Caki2 (cell line): ENCODE measurements at regions not wholly inside any gene's neighbourhood (a gene's known extent, or its start where the extent isn't known, plus 50 kb on each side); places are given as distances from the start of the nearest gene placed in this dataset.

ENCODE experiments used
- DNase-seq: peaks from one replicate; pipeline ENCODE4 v3.0.0-alpha.2; 2015; ENCODE audit warnings: low read depth
- in situ Hi-C: cut with HindIII; loops from 2 replicates; pipeline ENCODE4 v1.10.0; 2016; ENCODE audit warnings: low sequenced_read_pairs, low pct_unique_long_range_greater_than_20kb, mixed read lengths

DNA sequence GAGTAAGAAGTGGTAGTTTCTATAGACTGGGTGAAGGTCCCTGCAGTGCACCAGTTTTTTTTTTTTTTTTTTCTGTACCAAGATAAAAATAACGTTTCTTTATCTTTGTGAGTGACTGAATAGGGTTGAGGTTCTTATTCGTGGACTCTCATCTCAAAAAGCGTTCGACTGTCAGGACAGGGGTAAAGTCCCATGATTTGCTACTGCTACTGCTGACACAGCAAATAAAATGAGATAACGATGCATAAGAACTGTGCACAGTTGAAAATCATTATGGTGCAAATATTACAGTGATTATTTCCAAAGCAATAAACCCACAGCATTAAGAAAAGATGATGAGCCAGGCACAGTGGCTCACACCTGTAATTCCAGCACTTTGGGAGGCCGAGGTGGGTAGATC lies 482.0 kb upstream of the CHST9 start:
- no peak for DNase-seq
- in situ Hi-C loops = no loop called here

DNA sequence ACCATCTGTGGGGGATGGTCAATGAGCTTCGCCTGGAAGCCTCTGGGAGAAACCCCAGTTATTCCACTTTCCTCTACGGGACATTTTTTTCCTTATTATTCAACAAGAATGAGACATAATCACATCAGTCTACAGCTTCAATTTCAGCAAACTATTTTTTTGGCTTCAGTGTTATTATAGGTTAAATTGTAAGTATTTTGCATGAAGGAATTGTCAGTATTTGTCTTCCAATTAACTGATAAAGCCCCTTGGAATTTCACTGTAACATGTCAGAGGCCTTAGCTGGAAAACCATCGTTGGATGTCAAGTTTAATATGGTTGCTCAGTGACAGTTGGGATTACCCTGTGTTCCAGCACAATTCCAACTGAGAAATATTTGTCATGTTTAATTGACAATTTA lies 480.9 kb upstream of the CHST9 start:
- in situ Hi-C loops = no loop called here
- no peak for DNase-seq

DNA sequence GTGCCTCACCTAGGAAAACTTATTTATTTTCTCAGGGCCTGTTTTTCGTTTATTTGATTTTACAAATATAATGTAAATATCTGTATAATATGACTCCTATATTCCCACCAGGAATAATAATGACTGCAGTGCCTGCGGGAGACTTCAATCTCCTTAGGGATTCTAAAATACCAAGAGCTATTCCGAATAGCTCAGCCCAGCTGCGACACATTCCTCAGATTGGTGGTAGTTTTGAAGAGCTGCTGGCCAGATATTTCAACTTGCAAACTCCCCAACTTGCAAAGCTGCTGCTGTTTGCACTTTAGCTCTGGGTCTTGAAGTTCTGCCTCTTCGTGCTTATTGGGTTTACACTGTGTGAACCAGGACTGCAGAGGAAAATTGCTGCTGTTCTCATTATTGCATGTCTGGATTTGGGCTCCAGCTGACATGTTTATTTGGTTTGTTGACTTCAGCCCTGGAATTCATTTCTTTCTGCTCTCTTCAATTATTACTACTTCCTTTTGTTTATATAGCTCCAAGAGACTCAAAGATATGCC lies 480.2 kb upstream of the CHST9 start:
- in situ Hi-C loops = no loop called here

DNA sequence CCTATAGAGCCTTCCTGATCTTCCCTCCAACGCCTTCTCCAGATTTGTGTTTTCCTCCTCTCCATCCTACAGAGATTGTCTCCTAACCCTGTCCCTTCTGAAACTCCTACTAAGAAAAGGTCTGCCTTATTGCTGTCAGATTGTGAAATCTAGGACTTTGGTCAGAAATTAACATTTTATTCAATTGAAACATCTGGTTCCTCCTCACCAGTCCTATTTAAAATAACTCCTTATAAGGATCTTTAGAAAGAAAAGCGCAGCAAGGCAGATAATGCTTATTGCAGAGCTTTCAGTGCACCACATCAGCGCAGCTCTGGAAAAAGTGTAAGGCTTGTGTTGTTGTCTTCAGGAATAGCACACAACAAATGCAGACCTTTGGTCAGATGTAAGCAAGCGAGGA lies 477.8 kb upstream of the CHST9 start:
- in situ Hi-C loops = no loop called here
- no peak for DNase-seq

More for the DNA sequence above, 480.2 kb upstream of the CHST9 start:
- no peak for DNase-seq

DNA sequence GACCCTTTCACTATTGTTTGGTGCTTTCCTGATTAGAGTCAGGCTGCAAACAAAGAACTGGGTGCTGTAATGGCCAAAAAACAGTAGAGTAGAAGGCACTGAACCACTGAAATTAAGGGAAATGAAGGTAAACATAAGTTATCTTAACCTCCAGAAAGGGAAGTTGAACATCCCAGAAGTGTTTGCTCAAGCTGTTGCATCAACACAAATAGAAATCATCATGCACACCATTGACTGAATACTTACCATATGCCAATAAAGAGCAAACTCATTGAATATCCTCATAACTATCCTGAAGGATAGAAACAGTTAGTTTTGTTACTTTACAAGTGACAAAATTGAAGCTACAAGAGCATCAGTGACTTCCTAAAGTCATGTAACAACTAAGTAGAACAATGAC lies 477.4 kb upstream of the CHST9 start:
- DNase-seq = no peak
- in situ Hi-C loops = no loop called here

DNA sequence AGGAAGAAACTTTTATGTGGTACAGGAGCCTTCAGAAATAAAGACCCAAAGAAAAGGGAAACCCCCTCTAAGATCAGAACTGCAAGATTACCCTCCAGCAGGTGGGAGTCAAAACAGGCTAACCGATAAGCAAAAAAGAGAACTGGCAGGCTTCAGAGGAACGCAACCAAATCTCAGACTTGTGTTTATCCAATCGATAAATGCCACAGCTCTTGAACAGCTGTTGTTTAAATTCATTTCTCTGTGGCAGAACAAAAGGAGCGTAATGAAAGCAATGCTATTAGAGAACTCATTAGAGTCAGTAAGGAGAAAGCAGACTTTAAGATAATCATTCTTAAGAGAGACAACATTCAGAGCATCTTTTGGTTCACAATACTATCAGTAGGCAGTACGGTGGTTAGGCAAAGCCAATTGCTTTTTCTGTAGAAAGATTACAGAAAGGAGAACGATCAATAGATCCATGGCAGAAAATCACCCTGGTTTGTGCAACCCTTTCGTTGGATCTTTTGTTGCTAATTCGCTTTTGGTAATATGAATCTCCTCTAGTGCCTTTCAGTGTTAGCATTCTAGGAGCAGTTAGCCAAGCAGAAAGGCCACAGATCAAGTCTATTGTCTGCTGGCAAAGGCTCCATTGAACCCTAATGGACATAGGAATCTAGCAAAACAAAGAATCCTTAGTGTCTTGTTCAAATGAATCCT lies 476.4 kb upstream of the CHST9 start:
- in situ Hi-C loops = no loop called here

DNA sequence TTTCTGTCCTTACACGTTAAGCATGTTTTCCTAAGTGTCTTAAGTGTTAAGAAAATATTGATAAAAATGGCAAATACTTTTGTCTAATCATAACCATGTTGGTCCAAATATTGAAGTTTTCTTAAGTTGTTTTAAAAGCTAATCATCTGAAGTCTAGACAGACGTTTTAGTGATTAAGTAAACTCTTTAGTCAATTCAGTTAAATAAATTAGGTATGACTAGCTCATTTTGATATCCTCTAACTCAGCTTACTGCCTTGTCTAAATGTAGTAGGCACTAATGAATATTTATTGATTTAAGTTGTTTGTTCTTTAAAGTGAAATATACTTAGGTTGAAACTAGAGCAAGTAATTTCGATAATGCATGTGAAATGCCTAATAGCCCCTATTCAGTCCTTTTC lies 471.8 kb upstream of the CHST9 start:
- DNase-seq = no peak
- in situ Hi-C loops = no loop called here

More for the DNA sequence above, 476.4 kb upstream of the CHST9 start:
- no peak for DNase-seq

DNA sequence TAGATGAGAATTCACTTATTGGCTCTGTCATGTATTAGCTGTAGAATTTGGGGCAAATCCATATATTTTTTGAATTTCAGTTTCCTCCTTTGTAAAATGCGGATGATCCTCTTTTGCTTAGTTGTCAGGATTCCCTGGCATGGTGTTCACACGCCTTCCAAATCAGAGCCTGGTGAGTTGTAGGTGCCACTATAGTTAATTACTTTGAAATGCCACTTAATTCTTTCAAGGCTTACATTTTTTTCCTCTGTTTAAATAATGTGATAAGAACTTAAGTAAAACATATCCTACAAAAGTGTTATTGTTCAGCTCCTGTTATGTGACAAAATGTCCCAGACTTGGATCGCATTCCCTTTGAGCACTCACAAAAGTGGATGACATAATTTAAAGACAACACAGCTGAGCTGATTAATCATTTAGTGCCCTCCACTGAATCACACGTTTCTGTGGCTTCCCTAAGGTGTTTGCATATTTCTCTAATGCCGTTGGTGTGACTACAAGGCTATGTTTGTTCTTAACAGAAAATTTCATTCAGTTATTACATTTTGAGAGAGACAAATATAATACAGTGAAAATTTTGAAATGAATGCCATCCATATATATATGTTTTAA lies 471.2 kb upstream of the CHST9 start:
- peak; percentile 68 for DNase-seq
- in situ Hi-C loops = no loop called here

DNA sequence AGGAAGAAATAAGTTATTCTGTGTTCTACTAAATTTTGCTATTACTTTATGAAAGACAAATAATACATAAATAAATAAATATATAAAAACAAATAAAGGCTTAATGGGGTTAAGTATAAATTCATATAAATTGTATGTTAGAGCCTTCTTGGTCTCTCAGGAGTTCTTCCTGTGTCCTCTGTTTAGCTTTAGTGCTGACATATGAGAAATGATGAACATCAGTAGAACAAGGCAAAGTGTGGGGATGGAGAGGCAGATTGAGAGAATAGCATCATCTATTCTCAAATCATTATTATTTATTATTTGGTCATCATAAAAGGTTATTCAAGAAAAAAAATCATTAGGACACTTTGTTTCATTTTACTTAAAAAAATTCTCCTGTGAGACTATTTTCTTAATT lies 468.1 kb upstream of the CHST9 start:
- DNase-seq = no peak
- in situ Hi-C loops = no loop called here

DNA sequence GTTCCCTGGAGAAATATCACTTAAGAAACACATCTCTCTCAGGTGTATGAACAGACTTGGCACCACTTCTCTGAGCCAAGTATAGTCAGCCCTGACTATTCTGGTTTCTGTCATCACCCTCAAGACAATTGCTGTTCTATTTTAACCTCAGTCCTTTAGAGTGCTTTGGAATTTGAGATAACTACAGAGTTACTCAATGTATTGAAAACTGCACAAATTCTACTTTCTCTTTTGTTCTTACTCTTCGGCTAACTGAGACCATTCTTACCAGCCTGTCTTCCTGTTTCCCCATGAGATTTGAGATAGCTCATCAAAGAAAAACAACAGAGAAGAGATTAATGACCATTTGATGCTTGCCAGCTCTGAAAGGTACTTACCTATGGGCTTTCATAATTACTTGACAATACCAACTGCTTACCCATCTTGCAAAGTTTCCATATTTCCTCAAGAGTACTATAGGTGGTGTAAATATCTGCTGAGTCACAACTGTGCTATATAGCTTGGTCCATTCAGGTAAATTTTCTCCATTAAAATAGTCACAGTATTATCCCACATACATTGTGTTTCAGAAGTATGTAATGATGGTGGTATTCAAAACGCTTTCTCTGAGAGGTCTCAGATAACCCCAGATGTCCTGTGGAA lies 467.5 kb upstream of the CHST9 start:
- in situ Hi-C loops = no loop called here
- DNase-seq = no peak

DNA sequence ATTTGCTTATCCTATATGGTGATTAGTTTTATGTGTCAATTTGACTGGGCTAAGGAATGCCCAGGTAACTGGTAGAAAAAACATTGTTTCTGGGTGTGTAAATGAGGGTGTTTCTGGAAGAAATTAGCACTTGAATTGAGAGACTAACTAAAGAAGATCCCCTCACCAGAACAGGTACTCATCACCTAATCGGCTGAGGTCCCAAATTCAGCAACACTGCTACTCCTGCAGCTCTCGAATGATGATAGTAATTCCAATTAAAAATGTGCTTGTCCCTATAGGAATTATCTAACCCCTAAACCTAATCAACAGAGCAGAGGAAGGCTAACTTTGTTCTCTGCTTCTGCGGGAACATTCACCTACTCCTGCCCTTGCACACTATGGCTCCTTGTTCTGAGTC lies 464.5 kb upstream of the CHST9 start:
- DNase-seq = no peak
- in situ Hi-C loops = no loop called here

DNA sequence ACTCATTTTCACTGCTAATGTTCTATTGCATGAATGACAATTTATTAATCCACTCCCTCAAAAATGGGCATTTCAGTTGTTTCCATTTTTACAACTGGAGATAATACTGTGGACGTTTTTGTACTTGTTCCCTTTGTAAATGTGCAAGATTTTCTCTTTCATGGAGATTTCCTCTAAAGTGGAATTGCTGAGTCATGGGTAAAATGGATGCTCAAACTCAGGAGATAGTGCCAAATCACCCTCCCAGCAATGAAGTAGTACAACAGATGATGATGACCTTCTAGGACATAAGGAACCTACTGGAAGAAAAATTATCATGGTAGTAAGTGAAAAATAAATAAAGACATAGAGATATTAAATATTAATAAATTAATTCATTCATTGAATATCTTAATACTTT lies 460.8 kb upstream of the CHST9 start:
- in situ Hi-C loops = no loop called here
- no peak for DNase-seq

DNA sequence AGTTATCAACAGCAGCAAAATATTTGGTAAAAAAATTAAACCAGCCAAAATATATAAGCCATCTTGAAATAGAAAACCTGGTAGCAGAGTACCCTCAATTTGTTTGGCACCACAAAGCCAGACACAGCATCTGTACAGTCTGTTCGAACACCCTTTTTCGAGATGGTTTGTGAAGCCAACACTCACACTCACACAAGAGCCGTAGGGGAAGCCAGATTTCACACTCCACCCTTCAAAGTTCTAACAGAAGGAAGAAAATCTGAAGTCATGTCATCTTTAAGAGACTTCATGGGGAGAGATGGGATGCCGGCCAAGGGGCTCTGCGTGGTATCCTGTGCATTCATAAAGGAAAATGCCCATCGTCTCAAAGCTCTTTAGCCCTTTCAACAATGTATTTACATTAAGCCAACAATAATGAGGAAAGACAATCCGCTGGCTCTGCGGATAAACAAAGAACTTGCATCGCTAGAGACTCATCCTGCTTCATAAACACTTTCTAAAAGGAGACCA lies 451.5 kb upstream of the CHST9 start:
- in situ Hi-C loops = no loop called here
- no peak for DNase-seq

DNA sequence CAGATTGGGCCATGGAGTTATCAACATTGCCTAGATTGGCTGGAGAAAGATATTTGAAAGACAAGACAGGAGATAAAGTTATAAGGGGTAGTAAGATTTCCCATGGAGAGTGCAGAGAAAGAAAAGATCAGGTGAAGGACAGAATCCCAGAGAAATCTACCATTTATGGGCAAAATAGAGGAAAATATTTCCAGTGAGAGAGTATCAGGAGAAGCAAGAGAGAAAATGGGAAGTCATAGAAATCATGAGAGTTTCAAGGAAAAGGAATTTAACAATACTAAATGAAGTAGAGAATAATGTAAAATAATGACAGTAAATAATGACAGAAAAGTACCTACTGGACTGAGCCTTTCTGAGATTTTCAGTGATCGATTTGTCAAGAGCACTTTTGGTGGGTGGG lies 447.6 kb upstream of the CHST9 start:
- DNase-seq = no peak
- in situ Hi-C loops = no loop called here

DNA sequence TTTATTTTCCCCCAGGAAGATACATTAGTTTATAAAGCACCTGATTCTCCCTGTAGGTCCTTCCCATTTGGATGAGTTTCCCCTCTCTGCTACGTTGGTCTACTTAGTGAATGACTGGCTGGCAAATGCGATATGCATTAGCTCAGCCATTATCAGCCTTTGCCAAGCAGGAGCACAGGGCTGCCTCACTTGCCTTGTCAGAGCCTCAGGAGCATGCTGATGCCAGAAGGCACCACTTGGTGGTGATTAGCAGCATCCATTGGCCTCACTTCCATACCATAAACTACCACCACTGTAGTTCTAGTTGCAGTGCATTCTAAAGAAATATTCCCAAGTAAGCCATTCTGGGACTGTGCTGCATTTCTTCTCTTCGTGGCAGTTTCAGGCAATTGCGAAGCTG lies 442.8 kb upstream of the CHST9 start:
- in situ Hi-C loops = no loop called here
- DNase-seq = no peak

DNA sequence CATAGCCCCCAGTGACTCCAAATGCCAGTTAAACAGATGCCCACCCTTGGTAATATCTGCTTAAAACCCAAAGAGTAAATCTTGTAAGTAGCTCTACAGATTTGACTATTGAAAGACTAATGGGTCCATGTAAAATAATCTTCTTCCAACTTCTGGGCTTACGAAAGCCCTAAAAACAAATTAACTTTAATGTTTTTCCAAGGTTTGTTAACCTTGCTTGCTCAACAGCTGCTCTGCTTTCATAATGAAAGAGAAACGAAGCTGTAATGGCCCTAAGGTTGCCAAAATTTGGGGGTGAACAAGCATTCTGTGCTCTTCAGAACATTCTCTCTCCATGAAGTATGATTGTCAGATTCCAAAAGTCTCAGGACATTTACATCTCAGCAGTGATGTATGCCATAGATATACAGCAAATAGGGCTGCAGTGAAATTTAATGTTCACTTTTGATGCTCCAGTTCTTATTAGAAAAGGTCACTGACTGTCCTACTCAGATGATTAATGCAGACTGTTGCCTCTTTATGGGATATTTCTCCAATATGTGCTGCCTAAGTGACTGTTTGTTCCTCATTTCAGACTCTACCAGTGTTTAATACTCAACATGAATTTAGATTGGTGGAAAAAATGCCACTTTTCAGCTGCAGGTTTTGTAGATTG lies 436.3 kb upstream of the CHST9 start:
- in situ Hi-C loops = no loop called here
- no peak for DNase-seq

DNA sequence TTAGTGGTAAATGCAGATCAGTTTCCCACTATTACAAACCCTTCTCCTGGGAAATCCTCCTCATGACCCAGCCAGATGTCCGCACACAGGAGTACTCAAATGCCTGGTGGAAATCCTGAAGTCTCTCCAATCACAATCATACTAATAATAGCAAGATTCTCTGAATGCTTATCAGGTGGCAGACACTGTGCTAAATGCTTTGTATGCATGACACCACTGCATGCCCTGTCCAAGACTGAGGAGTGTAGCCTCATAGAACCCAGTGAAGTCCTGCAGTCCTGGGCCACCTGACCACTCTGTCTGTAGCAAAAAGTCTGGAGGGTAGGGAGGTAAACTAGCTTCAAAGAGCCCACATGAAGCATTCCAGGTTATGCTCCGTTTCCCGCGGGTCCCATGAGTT lies 434.8 kb upstream of the CHST9 start:
- in situ Hi-C loops = no loop called here
- DNase-seq = no peak

DNA sequence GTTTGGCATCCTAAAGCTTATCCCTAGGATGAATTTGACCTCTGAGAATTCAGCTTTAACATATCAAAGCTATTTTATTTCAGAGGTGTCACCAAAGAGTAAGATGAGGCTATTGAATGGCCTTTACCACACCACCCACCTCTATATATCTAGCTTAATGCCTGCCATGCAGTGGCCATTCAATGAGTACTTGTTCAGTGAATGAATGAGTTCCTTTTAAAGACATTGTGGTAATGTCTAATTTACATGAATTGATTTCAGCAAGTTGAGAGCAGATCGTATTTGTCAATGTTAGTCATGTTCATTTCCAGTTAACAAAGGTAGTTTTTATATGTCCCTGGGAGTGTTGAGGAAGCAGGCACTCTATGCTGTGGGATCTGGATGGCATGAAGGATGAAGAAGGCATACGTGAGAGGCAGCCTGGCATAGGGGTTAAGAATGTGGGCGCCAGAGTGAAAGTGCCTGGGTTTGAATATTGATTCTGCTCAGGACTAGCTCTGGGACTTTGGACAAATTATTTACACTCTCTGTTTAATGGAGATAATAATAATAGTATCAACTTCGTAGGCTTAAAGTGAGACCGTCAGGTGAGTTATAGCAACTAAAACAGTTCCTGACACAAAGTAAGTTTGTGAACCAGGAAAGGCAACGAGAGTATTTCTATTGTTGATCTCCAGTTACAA lies 434.1 kb upstream of the CHST9 start:
- DNase-seq = no peak
- in situ Hi-C loops = no loop called here
